Endothelial cell of umbilical vein (primary cell): ENCODE measurements at regions not wholly inside any gene's neighbourhood (a gene's known extent, or its start where the extent isn't known, plus 50 kb on each side); places are given as distances from the start of the nearest gene placed in this dataset.

Source experiments
- BruUV-seq: library from RNA; stranded (reverse); fragments of 400-500 nt; replicated peaks from 2 replicates; lab custom pipeline; 2021; lab: Mats Ljungman, UMichigan
- CTCF ChIA-PET: fragments of 300-600, 350-600 bp; sonication (Branson Sonifier 250); formaldehyde crosslinking; loops from one replicate; lab custom pipeline; 2021; ENCODE audit warnings: antibody characterized with exemption, inconsistent platforms; lab: Charles Lee
- POLR2A ChIA-PET: fragments of 300-600, 350-600 bp; sonication (Branson Sonifier 250); formaldehyde crosslinking; loops from one replicate; lab custom pipeline; 2021; ENCODE audit warnings: antibody characterized with exemption, inconsistent platforms; lab: Charles Lee
- DNase-seq: peaks from one replicate; pipeline ENCODE4 v3.0.0-alpha.2; 2011; ENCODE audit warnings: low read depth, low spot score
- FAIRE-seq: peaks from 2 replicates; lab custom pipeline; 2011; peaks lifted over from hg19 to GRCh38; lab: Jason Lieb, UNC
- H2AFZ ChIP-seq: 2 replicates; pipeline ENCODE4 v1.6.0; 2012; ENCODE audit warnings: low read depth, low read length, control low read depth, inconsistent platforms
- H3K27ac ChIP-seq: 2 replicates; pipeline ENCODE4 v1.5.1; 2011; ENCODE audit warnings: low read depth, mild to moderate bottlenecking, control low read depth, low read length, moderate library complexity; ENCODE audit not compliant: insufficient read depth
- H3K27me3 ChIP-seq, 2 experiments: 2 replicates each; pipeline versions ENCODE4 v1.6.0 to v1.6.1; 2011; ENCODE audit warnings: low read length in 2 of 2, mixed read lengths in 1 of 2; ENCODE audit not compliant: control insufficient read depth in 2 of 2, insufficient read depth in 2 of 2
- H3K36me3 ChIP-seq, 2 experiments: 2 replicates in 1 of 2; 3 replicates in 1 of 2; pipeline ENCODE4 v1.5.1; 2011; ENCODE audit warnings: low read length in 2 of 2, mild to moderate bottlenecking in 1 of 2, moderate library complexity in 1 of 2; ENCODE audit not compliant: control insufficient read depth in 2 of 2, insufficient read depth in 2 of 2; ENCODE audit errors: extremely low read depth in 1 of 2
- H3K4me1 ChIP-seq: 3 replicates; pipeline ENCODE4 v1.5.1; 2011; ENCODE audit warnings: mild to moderate bottlenecking, low read length; ENCODE audit not compliant: control insufficient read depth, insufficient read depth; ENCODE audit errors: extremely low read depth
- H3K4me2 ChIP-seq: 2 replicates; pipeline ENCODE4 v1.6.1; 2011; ENCODE audit warnings: low read length, control low read depth, mixed read lengths; ENCODE audit not compliant: insufficient read depth
- H3K4me3 ChIP-seq, 3 experiments: fragments of 200-600 bp in 1 of 3; sonication (generic), shearing (Covaris generic) in 1 of 3; replicated peaks in 1 of 3; 2 replicates each; pipeline ENCODE4 v1.5.1; 2011 to 2016; ENCODE audit warnings: control low read depth in 3 of 3, low read length in 3 of 3, mild to moderate bottlenecking in 2 of 3, inconsistent platforms in 1 of 3, low read depth in 1 of 3, moderate library complexity in 1 of 3; ENCODE audit not compliant: insufficient read depth in 1 of 3
- H3K79me2 ChIP-seq: 2 replicates; pipeline ENCODE4 v1.6.0; 2012; ENCODE audit warnings: low read length, inconsistent platforms; ENCODE audit not compliant: control insufficient read depth, insufficient read depth
- H3K9ac ChIP-seq: replicated peaks from 2 replicates; pipeline ENCODE3; 2011; ENCODE audit warnings: low read length, control low read depth; ENCODE audit not compliant: insufficient read depth; ENCODE audit errors: extremely low read depth
- H3K9me1 ChIP-seq: replicated peaks from 3 replicates; pipeline ENCODE4 v1.6.0; 2011; ENCODE audit warnings: mild to moderate bottlenecking, low read length; ENCODE audit not compliant: control insufficient read depth, insufficient read depth; ENCODE audit errors: extremely low read depth
- H3K9me3 ChIP-seq: replicated peaks from 2 replicates; pipeline ENCODE4 v1.5.1; 2012; ENCODE audit warnings: low read length, inconsistent platforms; ENCODE audit not compliant: control insufficient read depth, insufficient read depth
- H4K20me1 ChIP-seq: replicated peaks from 2 replicates; pipeline ENCODE3; 2011; ENCODE audit warnings: mild to moderate bottlenecking, low read length; ENCODE audit not compliant: control insufficient read depth, insufficient read depth; ENCODE audit errors: extremely low read depth
- EZH2 ChIP-seq: IDR thresholded peaks from 2 replicates; pipeline ENCODE4 v1.6.1; 2012; ENCODE audit warnings: borderline replicate concordance, low read depth, mild to moderate bottlenecking, moderate library complexity, low read length, inconsistent platforms; ENCODE audit not compliant: severe bottlenecking
- FOS ChIP-seq: IDR thresholded peaks from 2 replicates; pipeline ENCODE4 v1.6.1; 2011; ENCODE audit warnings: mild to moderate bottlenecking, low read length, moderate library complexity, borderline replicate concordance; ENCODE audit not compliant: insufficient read depth
- GATA2 ChIP-seq: IDR thresholded peaks from 2 replicates; pipeline ENCODE4 v1.7.0; 2011; ENCODE audit warnings: low read depth, mild to moderate bottlenecking, moderate library complexity, mixed read lengths, low read length; ENCODE audit not compliant: insufficient read length, insufficient read depth
- JUN ChIP-seq: IDR thresholded peaks from 2 replicates; pipeline ENCODE4 v1.6.1; 2011; ENCODE audit warnings: borderline replicate concordance, low read depth; ENCODE audit not compliant: insufficient read length, insufficient read depth
- MYC ChIP-seq: IDR thresholded peaks from one replicate; pipeline ENCODE4 v1.6.1; 2011; ENCODE audit warnings: mild to moderate bottlenecking, low read depth, low read length
- POLR2A ChIP-seq: IDR thresholded peaks from 2 replicates; pipeline ENCODE4 v1.6.1; 2012; ENCODE audit warnings: low read depth, mild to moderate bottlenecking, control low read depth, low read length
- POLR2AphosphoS5 ChIP-seq: IDR thresholded peaks from 2 replicates; pipeline ENCODE4 v1.6.1; 2012; ENCODE audit warnings: low read depth, mild to moderate bottlenecking, control low read depth, low read length, moderate library complexity; ENCODE audit not compliant: insufficient read depth
- dilution Hi-C: fragments of 300-500 bp; cut with MboI; formaldehyde crosslinking; loops from one replicate; pipeline ENCODE4 v1.15.0; 2019; ENCODE audit warnings: low sequenced_read_pairs; ENCODE audit not compliant: extremely low pct_ligation_motif_present
- intact Hi-C: fragments of 100-400 bp; cut with micrococcal nuclease; formaldehyde crosslinking; loops from one replicate; pipeline ENCODE4 v1.10.0; 2022
- TF ChIP-seq, protein P1 (sequence below), 2 donors: IDR thresholded peaks; 1 replicate in 1 of 2; 2 replicates in 1 of 2; pipeline ENCODE4 v1.5.1; 2011; ENCODE audit warnings: low read length in 2 of 2, mild to moderate bottlenecking in 2 of 2, moderate library complexity in 2 of 2, control low read depth in 1 of 2, inconsistent platforms in 1 of 2, low read depth in 1 of 2; ENCODE audit not compliant: insufficient read depth in 1 of 2; ENCODE audit errors: extremely low read depth in 1 of 2
- TF ChIP-seq, protein P2 (sequence below): IDR thresholded peaks from 2 replicates; pipeline ENCODE4 v1.6.1; 2011; ENCODE audit not compliant: insufficient read depth, insufficient read length

DNA sequence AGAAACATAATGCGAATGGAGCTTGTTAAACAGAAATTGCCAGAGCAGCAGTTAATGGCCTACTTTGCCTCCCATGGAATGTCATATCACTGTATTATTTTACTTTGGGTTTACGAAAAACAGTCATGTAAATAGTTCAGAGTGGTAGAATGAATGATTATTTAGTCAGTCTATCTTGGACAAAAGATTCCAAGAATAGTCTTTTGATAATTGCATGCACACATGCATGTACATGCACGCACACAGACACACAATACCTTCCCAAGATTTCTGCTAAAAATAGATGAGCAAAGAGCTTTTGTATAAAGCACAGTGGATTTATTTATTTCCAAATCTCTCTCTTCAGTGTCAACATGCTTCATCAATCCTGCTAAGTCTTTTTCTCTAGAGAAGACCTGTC lies 800.7 kb downstream of the DIPK2A start:
- TF ChIP-seq EZH2 (no peak), POLR2AphosphoS5 (no peak), JUN (no peak)
- TF ChIP-seq, protein P1, sequence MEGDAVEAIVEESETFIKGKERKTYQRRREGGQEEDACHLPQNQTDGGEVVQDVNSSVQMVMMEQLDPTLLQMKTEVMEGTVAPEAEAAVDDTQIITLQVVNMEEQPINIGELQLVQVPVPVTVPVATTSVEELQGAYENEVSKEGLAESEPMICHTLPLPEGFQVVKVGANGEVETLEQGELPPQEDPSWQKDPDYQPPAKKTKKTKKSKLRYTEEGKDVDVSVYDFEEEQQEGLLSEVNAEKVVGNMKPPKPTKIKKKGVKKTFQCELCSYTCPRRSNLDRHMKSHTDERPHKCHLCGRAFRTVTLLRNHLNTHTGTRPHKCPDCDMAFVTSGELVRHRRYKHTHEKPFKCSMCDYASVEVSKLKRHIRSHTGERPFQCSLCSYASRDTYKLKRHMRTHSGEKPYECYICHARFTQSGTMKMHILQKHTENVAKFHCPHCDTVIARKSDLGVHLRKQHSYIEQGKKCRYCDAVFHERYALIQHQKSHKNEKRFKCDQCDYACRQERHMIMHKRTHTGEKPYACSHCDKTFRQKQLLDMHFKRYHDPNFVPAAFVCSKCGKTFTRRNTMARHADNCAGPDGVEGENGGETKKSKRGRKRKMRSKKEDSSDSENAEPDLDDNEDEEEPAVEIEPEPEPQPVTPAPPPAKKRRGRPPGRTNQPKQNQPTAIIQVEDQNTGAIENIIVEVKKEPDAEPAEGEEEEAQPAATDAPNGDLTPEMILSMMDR (IDR thresholded peaks at IDR 0.05; ENCODE audit: extremely low read depth in 1 of 2, insufficient read depth in 1 of 2, low read depth in 1 of 2, low read length in 2 of 2) = no peak
- no TSS peak for BruUV-seq
- intact Hi-C loops = no loop called here

DNA sequence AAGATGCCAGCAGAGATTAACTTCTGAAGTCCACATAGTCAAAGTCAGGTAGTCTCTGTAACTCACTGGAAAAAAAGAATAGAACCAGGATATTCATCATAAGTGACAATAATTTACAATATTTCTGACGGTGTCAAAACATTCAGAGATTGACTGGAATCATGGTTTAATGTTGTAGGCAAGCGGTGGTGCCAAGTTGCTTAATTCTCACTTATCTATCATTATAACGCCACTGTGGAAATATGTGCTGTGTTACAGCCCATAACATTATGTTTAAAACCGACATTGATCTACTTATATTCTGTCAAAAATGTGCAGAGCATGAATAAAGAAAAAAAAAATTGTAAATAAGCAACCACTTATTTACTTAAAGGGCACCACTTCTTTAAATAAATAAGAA lies 801.7 kb downstream of the DIPK2A start:
- Histone ChIP-seq H3K4me3 (no peak overlapping the region), H3K9ac (no peak overlapping the region), H3K36me3 (no peaks in the 10 kb centered on the region), H3K79me2 (no peaks in the 10 kb centered on the region), H3K9me3 (no peaks in the 10 kb centered on the region), H3K9me1 (no peaks in the 10 kb centered on the region), H3K27ac (no peak overlapping the region), H2AFZ (no peak overlapping the region), H4K20me1 (no peaks in the 10 kb centered on the region), H3K27me3 (no peaks in the 10 kb centered on the region), H3K4me1 (peaks cover 43% of the 10 kb centered on the region), H3K4me2 (no peak overlapping the region)
- FAIRE-seq (no peak), DNase-seq (no peak)
- ChIA-PET CTCF (interaction anchor here (1.5 kb wide), 1 partner anchor 8 kb away, joined by 3 read pairs; no protein-coding TSS in a partner anchor), POLR2A (no interaction called here)
- intact Hi-C loops = no loop called here
- TF ChIP-seq GATA2 = no peak
- TF ChIP-seq, protein P2, sequence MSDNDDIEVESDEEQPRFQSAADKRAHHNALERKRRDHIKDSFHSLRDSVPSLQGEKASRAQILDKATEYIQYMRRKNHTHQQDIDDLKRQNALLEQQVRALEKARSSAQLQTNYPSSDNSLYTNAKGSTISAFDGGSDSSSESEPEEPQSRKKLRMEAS = no peak
- no peak for TF ChIP-seq JUN
- TF ChIP-seq EZH2 = no peak
- no peak for TF ChIP-seq MYC
- no peak for TF ChIP-seq FOS
- TF ChIP-seq POLR2AphosphoS5 = no peak
- TF ChIP-seq, protein P1 (IDR thresholded peaks at IDR 0.05; ENCODE audit: extremely low read depth in 1 of 2, insufficient read depth in 1 of 2, low read depth in 1 of 2, low read length in 2 of 2) = no peak
- TF ChIP-seq POLR2A = no peak
- dilution Hi-C loops = no loop called here
- BruUV-seq = no TSS peak

More for the DNA sequence above, 800.7 kb downstream of the DIPK2A start:
- no peak overlapping the region for H3K4me3 ChIP-seq
- ChIA-PET POLR2A (interaction anchor here (0.6 to 2.6 kb wide), 2 partner anchors 322 to 801 kb away, joined by 3 to 29 read pairs; partner anchors contain the start of gene DIPK2A), CTCF (interaction anchor here (0.8 to 3.6 kb wide), 7 partner anchors 9 to 1003 kb away, joined by 3 to 43 read pairs (median 8); partner anchors contain the start of gene DIPK2A)
- peak overlapping the region; percentile 82 for H3K4me2 ChIP-seq
- H2AFZ ChIP-seq = no peak overlapping the region
- H3K27me3 ChIP-seq = no peaks in the 10 kb centered on the region
- no peaks in the 10 kb centered on the region for H3K36me3 ChIP-seq
- no peaks in the 10 kb centered on the region for H3K9me3 ChIP-seq
- peak overlapping the region; percentile 72 for H3K9ac ChIP-seq
- no peaks in the 10 kb centered on the region for H4K20me1 ChIP-seq
- no peaks in the 10 kb centered on the region for H3K79me2 ChIP-seq
- FAIRE-seq = no peak
- DNase-seq = no peak
- no peaks in the 10 kb centered on the region for H3K9me1 ChIP-seq
- peak overlapping the region; percentile 88 for H3K27ac ChIP-seq
- peaks cover 43% of the 10 kb centered on the region for H3K4me1 ChIP-seq
- dilution Hi-C loops = no loop called here
